WTC11 (cell line): ENCODE measurements at regions not wholly inside any gene's neighbourhood (a gene's known extent, or its start where the extent isn't known, plus 50 kb on each side); places are given as distances from the start of the nearest gene placed in this dataset.
A peak's percentile ranks its signal among the peaks of the same experiment; 100 is the strongest.

Experiments
- ATAC-seq: fragments of 200-7000 bp; cut with Tn5 transposase; 2 replicates; pipeline ENCODE4 v1.10.0; 2021; ENCODE audit warnings: mild to moderate bottlenecking, moderate library complexity
- CTCF ChIA-PET: fragments of 300-600 bp; sonication (Branson Sonifier 250); formaldehyde crosslinking; loops from one replicate; lab custom pipeline; 2021; ENCODE audit warnings: antibody characterized with exemption; lab: Charles Lee
- POLR2A ChIA-PET: fragments of 350-600 bp; sonication (Branson Sonifier 250); formaldehyde crosslinking; loops from one replicate; lab custom pipeline; 2021; ENCODE audit warnings: antibody characterized with exemption; lab: Charles Lee
- DNase-seq: peaks from one replicate; pipeline ENCODE4 v3.0.0; 2021; ENCODE audit warnings: low spot score
- H3K27ac Mint-ChIP-seq: 2 replicates; pipeline ENCODE4 v1.8.0; 2021; ENCODE audit warnings: mixed read lengths
- H3K27me3 Mint-ChIP-seq: 2 replicates; pipeline ENCODE4 v1.8.0; 2021; ENCODE audit warnings: low read depth, mild to moderate bottlenecking, moderate library complexity, mixed read lengths
- H3K36me3 Mint-ChIP-seq: 2 replicates; pipeline ENCODE4 v1.8.0; 2021; ENCODE audit warnings: mixed read lengths
- H3K4me1 Mint-ChIP-seq: 2 replicates; pipeline ENCODE4 v1.8.0; 2022; ENCODE audit warnings: mixed read lengths
- H3K4me3 Mint-ChIP-seq: 2 replicates; pipeline ENCODE4 v1.8.0; 2021; ENCODE audit warnings: mild to moderate bottlenecking, moderate library complexity, mixed read lengths
- H3K9me3 Mint-ChIP-seq: 2 replicates; pipeline ENCODE4 v1.8.0; 2021; ENCODE audit warnings: mixed read lengths
- ATF2 ChIP-seq: sonication (generic); formaldehyde crosslinking; IDR thresholded peaks from 2 replicates; pipeline ENCODE4 v1.8.1; 2022; ENCODE audit warnings: low read depth, missing genetic modification reagents, borderline replicate concordance
- CREB1 ChIP-seq: sonication (generic); formaldehyde crosslinking; IDR thresholded peaks from 2 replicates; pipeline ENCODE4 v1.8.0; 2023; ENCODE audit warnings: mild to moderate bottlenecking, missing genetic modification reagents
- CREM ChIP-seq: sonication (generic); formaldehyde crosslinking; IDR thresholded peaks from 2 replicates; pipeline ENCODE4 v1.8.1; 2022; ENCODE audit warnings: mild to moderate bottlenecking, missing genetic modification reagents, moderate library complexity
- ELF4 ChIP-seq: sonication (generic); formaldehyde crosslinking; IDR thresholded peaks from 2 replicates; pipeline ENCODE4 v1.8.1; 2022; ENCODE audit warnings: low read depth, mild to moderate bottlenecking, moderate library complexity, missing genetic modification reagents
- ERG ChIP-seq: fragments of 250-450 bp; sonication (Bioruptor Pico); IDR thresholded peaks from 2 replicates; pipeline ENCODE4 v1.8.0; 2021; ENCODE audit warnings: mild to moderate bottlenecking
- GABPB1 ChIP-seq: sonication (generic); formaldehyde crosslinking; IDR thresholded peaks from 2 replicates; pipeline ENCODE4 v1.8.1; 2023; ENCODE audit warnings: mild to moderate bottlenecking, missing genetic modification reagents
- IRF2 ChIP-seq: sonication (generic); formaldehyde crosslinking; IDR thresholded peaks from 2 replicates; pipeline ENCODE4 v1.8.0; 2022; ENCODE audit warnings: low read depth, missing genetic modification reagents, borderline replicate concordance
- MXD4 ChIP-seq: fragments of 250-450 bp; sonication (Bioruptor Pico); IDR thresholded peaks from 2 replicates; pipeline ENCODE4 v1.8.0; 2021; ENCODE audit warnings: mild to moderate bottlenecking, moderate library complexity, borderline replicate concordance
- NFE2L1 ChIP-seq: sonication (generic); formaldehyde crosslinking; IDR thresholded peaks from 2 replicates; pipeline ENCODE4 v1.8.1; 2023; ENCODE audit warnings: missing genetic modification reagents
- NR2C2 ChIP-seq: sonication (generic); formaldehyde crosslinking; IDR thresholded peaks from 2 replicates; pipeline ENCODE4 v1.8.0; 2022; ENCODE audit warnings: mild to moderate bottlenecking, missing genetic modification reagents
- OVOL2 ChIP-seq: fragments of 250-450 bp; sonication (Bioruptor Pico); IDR thresholded peaks from 2 replicates; pipeline ENCODE4 v1.9.0; 2021; ENCODE audit warnings: mild to moderate bottlenecking, borderline replicate concordance
- PRDM15 ChIP-seq: sonication (generic); formaldehyde crosslinking; IDR thresholded peaks from 2 replicates; pipeline ENCODE4 v1.8.0; 2022; ENCODE audit warnings: missing genetic modification reagents
- PRRX2 ChIP-seq: fragments of 250-450 bp; sonication (Bioruptor Pico); IDR thresholded peaks from 2 replicates; pipeline ENCODE4 v1.8.0; 2021; ENCODE audit warnings: mild to moderate bottlenecking
- USF1 ChIP-seq: sonication (generic); formaldehyde crosslinking; IDR thresholded peaks from 2 replicates; pipeline ENCODE4 v1.8.0; 2022; ENCODE audit warnings: mild to moderate bottlenecking, missing genetic modification reagents
- USF2 ChIP-seq: sonication (generic); formaldehyde crosslinking; IDR thresholded peaks from 2 replicates; pipeline ENCODE4 v1.8.1; 2023; ENCODE audit warnings: mild to moderate bottlenecking, missing genetic modification reagents, moderate library complexity
- ZNF121 ChIP-seq: sonication (generic); formaldehyde crosslinking; IDR thresholded peaks from 2 replicates; pipeline ENCODE4 v1.8.0; 2023; ENCODE audit warnings: missing genetic modification reagents
- ZNF317 ChIP-seq: sonication (generic); formaldehyde crosslinking; IDR thresholded peaks from 2 replicates; pipeline ENCODE4 v1.8.1; 2023; ENCODE audit warnings: low read depth, mild to moderate bottlenecking, moderate library complexity, missing genetic modification reagents, borderline replicate concordance
- ZNF425 ChIP-seq: fragments of 250-450 bp; sonication (Bioruptor Pico); conservative IDR thresholded peaks from 2 replicates; pipeline ENCODE4 v1.9.0; 2021; ENCODE audit warnings: mild to moderate bottlenecking
- ZSCAN18 ChIP-seq: fragments of 250-450 bp; sonication (Bioruptor Pico); IDR thresholded peaks from 2 replicates; pipeline ENCODE4 v2.1.2; 2022; ENCODE audit warnings: mild to moderate bottlenecking, moderate library complexity

GRCh38 chr9:86721843-86722705 is 225.2 kb downstream of the GAS1 start (continued):
- no peak for TF ChIP-seq USF1 (CRISPR knock-in tag)
- no peak for TF ChIP-seq ZNF425 (CRISPR knock-in tag)

GRCh38 chr9:86721226-86721781 is 226.0 kb downstream of the GAS1 start:
- TF ChIP-seq ATF2 (no peak), ERG (CRISPR knock-in tag) (no peak), IRF2 (CRISPR knock-in tag) (no peak), USF2 (CRISPR knock-in tag) (no peak), PRDM15 (CRISPR knock-in tag) (no peak), OVOL2 (CRISPR knock-in tag) (no peak), MXD4 (CRISPR knock-in tag) (no peak), ZNF121 (CRISPR knock-in tag) (no peak), ZSCAN18 (CRISPR knock-in tag) (no peak), PRRX2 (CRISPR knock-in tag) (no peak), NFE2L1 (no peak), ELF4 (CRISPR knock-in tag) (no peak), GABPB1 (no peak), NR2C2 (CRISPR knock-in tag) (no peak), CREB1 (CRISPR knock-in tag) (no peak), CREM (CRISPR knock-in tag) (no peak), ZNF317 (CRISPR knock-in tag) (no peak)
- TF ChIP-seq, all 79 proteins: peak for 0
- Mint-ChIP-seq H3K9me3 (0 out of 2 replicates have a peak, but pooled peaks cover 3% of the 10 kb centered on the region), H3K36me3 (no peaks in the 10 kb centered on the region), H3K4me1 (peaks cover 28% of the 10 kb centered on the region), H3K4me3 (no peak overlapping the region), H3K27me3 (no peaks in the 10 kb centered on the region), H3K27ac (no peak overlapping the region)
- ATAC-seq (peak; percentile 67), DNase-seq (no peak)
- ChIA-PET POLR2A (no interaction called here), CTCF (interaction anchor here (1.4 to 1.6 kb wide), 3 partner anchors 81 to 542 kb away, joined by 3 to 4 read pairs (median 3); no protein-coding TSS in a partner anchor)
